ENCODE measurements at regions not wholly inside any gene's neighbourhood (a gene's known extent, or its start where the extent isn't known, plus 50 kb on each side); places are given as distances from the start of the nearest gene placed in this dataset.

DNA sequence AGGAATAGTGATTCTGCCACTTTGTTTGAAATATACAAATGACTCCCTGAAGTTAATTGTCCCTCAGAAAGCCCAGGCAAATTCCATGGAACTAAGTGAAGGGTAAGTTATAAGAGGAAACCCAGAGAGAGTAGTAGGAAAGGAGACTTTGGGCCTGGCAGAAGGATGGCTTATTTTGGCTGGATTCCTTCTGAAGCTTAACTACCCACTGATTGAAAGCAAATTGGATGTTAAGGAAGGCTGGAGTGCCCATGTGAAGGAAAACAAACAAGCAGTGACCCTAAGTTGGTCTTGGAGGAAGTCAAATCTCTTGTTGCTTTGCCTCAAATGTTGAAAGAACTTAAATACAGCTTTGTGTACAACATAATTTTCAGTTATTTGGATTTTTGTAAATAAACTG lies 1106.4 kb upstream of the ZEB2 start:
- H3K9me3 ChIP-seq, result no peaks in the 10 kb centered on the region
- H3K36me3 ChIP-seq (ENCODE audit: insufficient read depth in 1 of 2, low read depth in 1 of 2), result no peaks in the 10 kb centered on the region
- H3K4me3 ChIP-seq, result no peak overlapping the region
- no peak for ATAC-seq
- intact Hi-C loops (cut with DNase I), result no loop called here
- H3K27ac ChIP-seq, result no peak overlapping the region
- no peaks in the 10 kb centered on the region for H3K27me3 ChIP-seq (ENCODE audit: insufficient read depth in 3 of 3, low read length in 2 of 3)
- TF ChIP-seq, protein P1, sequence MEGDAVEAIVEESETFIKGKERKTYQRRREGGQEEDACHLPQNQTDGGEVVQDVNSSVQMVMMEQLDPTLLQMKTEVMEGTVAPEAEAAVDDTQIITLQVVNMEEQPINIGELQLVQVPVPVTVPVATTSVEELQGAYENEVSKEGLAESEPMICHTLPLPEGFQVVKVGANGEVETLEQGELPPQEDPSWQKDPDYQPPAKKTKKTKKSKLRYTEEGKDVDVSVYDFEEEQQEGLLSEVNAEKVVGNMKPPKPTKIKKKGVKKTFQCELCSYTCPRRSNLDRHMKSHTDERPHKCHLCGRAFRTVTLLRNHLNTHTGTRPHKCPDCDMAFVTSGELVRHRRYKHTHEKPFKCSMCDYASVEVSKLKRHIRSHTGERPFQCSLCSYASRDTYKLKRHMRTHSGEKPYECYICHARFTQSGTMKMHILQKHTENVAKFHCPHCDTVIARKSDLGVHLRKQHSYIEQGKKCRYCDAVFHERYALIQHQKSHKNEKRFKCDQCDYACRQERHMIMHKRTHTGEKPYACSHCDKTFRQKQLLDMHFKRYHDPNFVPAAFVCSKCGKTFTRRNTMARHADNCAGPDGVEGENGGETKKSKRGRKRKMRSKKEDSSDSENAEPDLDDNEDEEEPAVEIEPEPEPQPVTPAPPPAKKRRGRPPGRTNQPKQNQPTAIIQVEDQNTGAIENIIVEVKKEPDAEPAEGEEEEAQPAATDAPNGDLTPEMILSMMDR (IDR thresholded peaks at IDR 0.05), result no peak
- no peak for DNase-seq
- H3K4me1 ChIP-seq, result no peaks in the 10 kb centered on the region

DNA sequence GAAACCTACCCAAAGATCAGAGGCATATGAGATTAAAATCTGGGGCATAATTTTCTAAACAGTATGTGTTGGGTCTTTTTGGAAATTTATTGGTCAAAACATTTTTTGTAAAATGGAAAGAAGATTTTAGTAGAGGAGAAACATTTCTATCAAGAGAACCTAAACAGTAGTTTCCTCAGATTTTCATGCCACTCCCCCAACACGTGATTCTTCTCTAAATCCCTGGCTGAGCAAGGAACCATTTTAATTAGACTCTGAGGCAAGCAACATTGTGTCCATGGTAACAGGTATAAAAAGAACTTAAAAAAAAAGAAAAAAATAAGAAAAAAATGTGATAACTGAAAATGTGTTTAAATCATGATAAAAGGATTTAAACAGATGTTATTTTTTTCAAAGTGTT lies 1105.2 kb upstream of the ZEB2 start:
- ATAC-seq (no peak), DNase-seq (no peak)
- TF ChIP-seq, protein P1 (IDR thresholded peaks at IDR 0.05), result no peak
- Histone ChIP-seq H3K9me3 (no peaks in the 10 kb centered on the region), H3K4me1 (no peaks in the 10 kb centered on the region), H3K27me3 (ENCODE audit: insufficient read depth in 3 of 3, low read length in 2 of 3) (no peaks in the 10 kb centered on the region), H3K4me3 (no peak overlapping the region), H3K36me3 (ENCODE audit: insufficient read depth in 1 of 2, low read depth in 1 of 2) (no peaks in the 10 kb centered on the region), H3K27ac (no peak overlapping the region)
- intact Hi-C loops (cut with DNase I), result no loop called here
- 47 to 65% (median 49%) methylated on average over 1 of the region's 1 CpG for WGBS, 3 donors

DNA sequence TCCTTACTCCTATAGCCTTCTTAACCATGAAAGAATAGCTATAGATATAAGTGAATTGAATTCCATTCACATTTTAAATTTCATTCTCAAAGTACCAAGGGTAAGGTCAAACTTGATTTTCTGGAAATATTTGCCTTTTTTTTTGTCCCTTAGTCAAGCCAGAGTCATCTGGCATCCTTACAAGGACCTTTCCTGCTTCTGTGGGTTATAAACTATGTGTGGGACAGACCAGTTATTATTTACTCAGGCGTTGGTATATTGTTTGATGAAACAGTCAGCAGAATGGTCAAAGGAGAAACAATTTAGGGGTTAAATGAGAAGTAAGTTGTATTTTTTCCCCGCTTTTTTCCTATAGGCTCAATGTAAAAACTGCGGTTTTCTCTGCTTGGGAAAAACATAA lies 1103.2 kb upstream of the ZEB2 start:
- 72 to 81% (median 75%) methylated on average over 3 of the region's 3 CpGs for WGBS, 3 donors
- TF ChIP-seq, protein P1 (IDR thresholded peaks at IDR 0.05), result no peak
- ATAC-seq, result no peak
- intact Hi-C loops (cut with DNase I), result no loop called here
- Histone ChIP-seq H3K27me3 (ENCODE audit: insufficient read depth in 3 of 3, low read length in 2 of 3) (no peaks in the 10 kb centered on the region), H3K4me1 (no peaks in the 10 kb centered on the region), H3K27ac (no peak overlapping the region), H3K4me3 (no peak overlapping the region), H3K9me3 (no peaks in the 10 kb centered on the region), H3K36me3 (ENCODE audit: insufficient read depth in 1 of 2, low read depth in 1 of 2) (no peaks in the 10 kb centered on the region)
- DNase-seq, result no peak

DNA sequence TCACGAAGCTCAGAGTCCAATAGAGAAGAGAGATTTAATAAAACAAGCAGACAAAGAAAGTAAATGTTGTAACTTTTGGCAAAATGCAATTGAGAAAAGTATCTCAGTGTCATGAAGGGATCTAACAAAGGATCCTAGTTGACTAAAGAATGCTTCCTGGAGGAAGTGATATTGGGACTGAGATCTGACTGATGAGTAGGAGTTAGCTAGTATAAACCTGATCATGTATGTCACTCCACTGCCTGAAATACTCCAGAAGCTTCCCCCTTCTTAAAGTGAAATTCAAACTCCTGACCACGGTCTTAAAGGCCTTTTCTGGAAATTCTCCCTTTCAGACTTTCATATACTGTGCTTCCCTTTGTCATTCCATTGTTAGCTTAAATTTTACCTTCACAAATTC lies 1102.4 kb upstream of the ZEB2 start:
- TF ChIP-seq, protein P1 (IDR thresholded peaks at IDR 0.05), result no peak
- WGBS, 3 donors, result 92 to 95% (median 94%) methylated on average over 2 of the region's 2 CpGs
- Histone ChIP-seq H3K27ac (no peak overlapping the region), H3K4me3 (no peak overlapping the region), H3K9me3 (no peaks in the 10 kb centered on the region), H3K4me1 (no peaks in the 10 kb centered on the region), H3K36me3 (ENCODE audit: insufficient read depth in 1 of 2, low read depth in 1 of 2) (no peaks in the 10 kb centered on the region), H3K27me3 (ENCODE audit: insufficient read depth in 3 of 3, low read length in 2 of 3) (no peaks in the 10 kb centered on the region)
- DNase-seq, result no peak
- no peak for ATAC-seq
- intact Hi-C loops (cut with DNase I), result no loop called here

DNA sequence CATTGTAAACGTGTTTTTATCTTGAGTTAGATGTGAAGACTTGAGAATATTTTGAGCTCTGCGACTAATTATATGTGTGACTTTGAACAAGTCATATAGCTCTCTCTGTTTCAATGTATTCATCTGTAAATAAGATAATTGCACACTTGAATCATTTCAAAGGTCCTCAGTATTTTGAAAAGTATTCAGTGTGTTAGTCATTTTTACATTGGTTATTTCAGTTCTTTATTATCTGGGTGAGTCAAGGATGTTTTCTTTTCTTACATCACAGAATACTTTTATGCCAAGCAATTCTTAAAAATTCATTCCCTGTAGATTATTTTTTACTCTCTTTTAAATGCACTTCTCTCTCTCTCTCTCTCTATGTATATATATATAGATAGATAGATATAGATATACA lies 1098.0 kb upstream of the ZEB2 start:
- H3K9me3 ChIP-seq, result no peaks in the 10 kb centered on the region
- H3K36me3 ChIP-seq (ENCODE audit: insufficient read depth in 1 of 2, low read depth in 1 of 2), result no peaks in the 10 kb centered on the region
- no peak for DNase-seq
- no peak overlapping the region for H3K4me3 ChIP-seq
- WGBS, 3 donors, result 60 to 67% (median 66%) methylated on average over 2 of the region's 2 CpGs
- no peaks in the 10 kb centered on the region for H3K27me3 ChIP-seq (ENCODE audit: insufficient read depth in 3 of 3, low read length in 2 of 3)
- H3K27ac ChIP-seq, result no peak overlapping the region
- TF ChIP-seq, protein P1 (IDR thresholded peaks at IDR 0.05), result no peak
- no peak for ATAC-seq
- intact Hi-C loops (cut with DNase I), result no loop called here
- no peaks in the 10 kb centered on the region for H3K4me1 ChIP-seq

Data from psoas muscle (tissue), 7 donors.